WERI-Rb-1 (cell line): ENCODE measurements at regions not wholly inside any gene's neighbourhood (a gene's known extent, or its start where the extent isn't known, plus 50 kb on each side); places are given as distances from the start of the nearest gene placed in this dataset.

ENCODE experiments used
- DNase-seq: peaks from one replicate; pipeline ENCODE4 v3.0.0-alpha.2; 2020
- H3K27ac ChIP-seq: fragments of 250-450 bp; sonication (Bioruptor Pico); 2 replicates; pipeline ENCODE4 v1.5.1; 2020; ENCODE audit warnings: mild to moderate bottlenecking, moderate library complexity
- H3K27me3 ChIP-seq: fragments of 250-450 bp; sonication (Bioruptor Pico); 2 replicates; pipeline ENCODE4 v1.5.1; 2021; ENCODE audit warnings: mild to moderate bottlenecking, low read depth, moderate library complexity; ENCODE audit not compliant: insufficient read depth, severe bottlenecking
- H3K36me3 ChIP-seq: fragments of 250-450 bp; sonication (Bioruptor Pico); 2 replicates; pipeline ENCODE4 v1.5.1; 2020; ENCODE audit warnings: mild to moderate bottlenecking, moderate library complexity
- H3K4me3 ChIP-seq: 2 replicates; pipeline ENCODE4 v1.5.1; 2011; ENCODE audit warnings: low read depth, mild to moderate bottlenecking, control low read depth, low read length
- H3K9me3 ChIP-seq: fragments of 250-450 bp; sonication (Bioruptor Pico); 2 replicates; pipeline ENCODE4 v1.5.1; 2021; ENCODE audit warnings: mild to moderate bottlenecking, moderate library complexity; ENCODE audit not compliant: severe bottlenecking
- CTCF ChIP-seq: IDR thresholded peaks from 2 replicates; pipeline ENCODE4 v1.5.1; 2011; ENCODE audit warnings: low read depth, mild to moderate bottlenecking, control low read depth, inconsistent platforms, low read length

- Histone ChIP-seq H3K4me3 (no peak overlapping the region), H3K36me3 (no peaks in the 10 kb centered on the region), H3K27ac (no peak overlapping the region), H3K9me3 (no peaks in the 10 kb centered on the region), H3K27me3 (peaks cover 3% of the 10 kb centered on the region)
- no peak for TF ChIP-seq CTCF
- DNase-seq, result no peak
Observed at GRCh38 chr12:59186451-59186850, 266.1 kb upstream of the LRIG3 start.

GRCh38 chr12:59185295-59185694 is 265.0 kb upstream of the LRIG3 start:
- Histone ChIP-seq H3K36me3 (no peaks in the 10 kb centered on the region), H3K27me3 (no peaks in the 10 kb centered on the region), H3K27ac (no peak overlapping the region), H3K9me3 (no peaks in the 10 kb centered on the region), H3K4me3 (no peak overlapping the region)
- no peak for DNase-seq
- TF ChIP-seq CTCF, result no peak

GRCh38 chr12:59182658-59183455 is 262.6 kb upstream of the LRIG3 start:
- Histone ChIP-seq H3K4me3 (no peak overlapping the region), H3K27ac (no peak overlapping the region), H3K27me3 (no peaks in the 10 kb centered on the region), H3K9me3 (no peaks in the 10 kb centered on the region), H3K36me3 (no peaks in the 10 kb centered on the region)
- TF ChIP-seq CTCF, result no peak
- no peak for DNase-seq

DNA sequence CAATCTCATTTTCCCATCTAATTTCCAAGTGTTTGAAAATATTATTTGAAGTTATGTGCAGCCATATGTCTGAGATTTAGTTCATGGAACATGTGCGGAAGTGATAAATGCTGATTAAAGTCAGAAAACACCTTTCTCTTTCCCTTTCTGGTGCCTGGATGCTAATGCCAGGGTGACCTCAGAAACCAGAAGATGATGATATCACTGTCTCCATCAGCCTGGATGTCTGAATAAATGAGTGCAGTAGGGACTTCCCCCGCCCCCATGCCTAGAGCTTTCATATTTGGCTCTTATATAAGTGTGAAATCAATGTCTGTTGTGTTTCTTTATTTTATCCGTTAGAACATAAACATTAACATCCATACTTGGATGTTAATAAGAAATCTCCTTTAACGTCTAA is 261.9 kb upstream of the LRIG3 start:
- Histone ChIP-seq H3K9me3 (no peaks in the 10 kb centered on the region), H3K36me3 (no peaks in the 10 kb centered on the region), H3K27me3 (no peaks in the 10 kb centered on the region), H3K4me3 (no peak overlapping the region), H3K27ac (no peak overlapping the region)
- no peak for TF ChIP-seq CTCF
- DNase-seq, result no peak

- H3K27ac ChIP-seq, result no peak overlapping the region
- no peaks in the 10 kb centered on the region for H3K9me3 ChIP-seq
- no peaks in the 10 kb centered on the region for H3K36me3 ChIP-seq
- no peaks in the 10 kb centered on the region for H3K27me3 ChIP-seq
- H3K4me3 ChIP-seq, result no peak overlapping the region
- TF ChIP-seq CTCF, result no peak
- no peak for DNase-seq
Observed at GRCh38 chr12:59181196-59181777, 261.0 kb upstream of the LRIG3 start.
